ENCODE measurements at regions not wholly inside any gene's neighbourhood (a gene's known extent, or its start where the extent isn't known, plus 50 kb on each side); places are given as distances from the start of the nearest gene placed in this dataset.
"Not testable (repeated sequence)": the region's sequence is repeated elsewhere in the genome, so short reads cannot be mapped to it uniquely, and the experiment has no call there.

- H3K4me3 Mint-ChIP-seq (ENCODE audit: low read depth) = no peak overlapping the region
- peaks cover 49% of the 10 kb centered on the region for H3K9me3 Mint-ChIP-seq (ENCODE audit: low read depth)
- no peaks in the 10 kb centered on the region for H3K27me3 Mint-ChIP-seq
- H3K36me3 Mint-ChIP-seq (ENCODE audit: insufficient read depth) = peaks cover 1% of the 10 kb centered on the region
- H3K27ac Mint-ChIP-seq = no peak overlapping the region
- H3K4me1 Mint-ChIP-seq (ENCODE audit: low read depth) = no peaks in the 10 kb centered on the region
- TF ChIP-seq CTCF (IDR thresholded peaks at IDR 0.05; ENCODE audit: unreplicated experiment) = no peak
- DNase-seq (ENCODE audit: low spot score, unreplicated experiment) = no peak
Measured at GRCh38 chr14:106657460-106657859, 1131.1 kb downstream of the TMEM121 start.

GRCh38 chr14:106658066-106658860 lies 1131.9 kb downstream of the TMEM121 start:
- H3K27me3 Mint-ChIP-seq; H3K27ac Mint-ChIP-seq; DNase-seq (ENCODE audit: low spot score, unreplicated experiment); H3K36me3 Mint-ChIP-seq (ENCODE audit: insufficient read depth); H3K4me3 Mint-ChIP-seq (ENCODE audit: low read depth); H3K4me1 Mint-ChIP-seq (ENCODE audit: low read depth): not testable (repeated sequence)
- H3K9me3 Mint-ChIP-seq (ENCODE audit: low read depth) = peaks cover 50% of the 10 kb centered on the region

- peaks cover 47% of the 10 kb centered on the region for H3K9me3 Mint-ChIP-seq (ENCODE audit: low read depth)
- H3K27me3 Mint-ChIP-seq; H3K27ac Mint-ChIP-seq; DNase-seq (ENCODE audit: low spot score, unreplicated experiment); H3K36me3 Mint-ChIP-seq (ENCODE audit: insufficient read depth); H3K4me3 Mint-ChIP-seq (ENCODE audit: low read depth); H3K4me1 Mint-ChIP-seq (ENCODE audit: low read depth): not testable (repeated sequence)
Measured at GRCh38 chr14:106661561-106661960, 1135.2 kb downstream of the TMEM121 start.

DNA sequence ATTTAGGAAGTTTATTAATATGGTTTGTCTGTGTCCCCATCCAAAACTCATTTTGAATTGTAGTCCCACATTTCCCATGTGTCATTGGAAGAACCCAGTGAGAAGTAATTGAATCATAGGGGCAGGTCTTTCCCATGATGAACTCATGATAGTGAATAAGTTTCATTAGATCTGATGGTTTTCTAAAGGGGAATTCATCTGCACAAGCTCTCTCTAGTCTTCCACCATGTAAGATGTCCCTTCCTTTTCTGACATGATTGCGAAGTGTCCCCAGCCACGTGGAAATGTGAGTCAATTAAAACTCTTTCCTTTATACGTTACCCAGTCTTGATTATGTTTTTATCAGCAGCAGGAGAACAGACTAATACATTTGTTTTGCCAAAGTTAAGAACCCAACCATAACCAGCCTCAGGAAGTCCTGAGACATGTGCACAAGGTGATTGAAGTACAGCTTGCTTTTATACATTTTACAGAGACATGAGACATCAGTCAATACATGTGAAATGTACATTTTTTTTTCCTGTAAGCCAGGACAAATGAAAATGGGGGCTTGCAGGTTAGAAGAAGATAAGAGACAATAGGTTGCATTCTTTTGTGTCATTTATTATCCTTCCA lies 1136.7 kb downstream of the TMEM121 start:
- no peak for DNase-seq (ENCODE audit: low spot score, unreplicated experiment)
- TF ChIP-seq CTCF (IDR thresholded peaks at IDR 0.05; ENCODE audit: unreplicated experiment) = no peak
- no peaks in the 10 kb centered on the region for H3K36me3 Mint-ChIP-seq (ENCODE audit: insufficient read depth)

GRCh38 chr14:106663805-106664410 lies 1137.5 kb downstream of the TMEM121 start:
- DNase-seq (ENCODE audit: low spot score, unreplicated experiment); H3K4me1 Mint-ChIP-seq (ENCODE audit: low read depth); H3K27me3 Mint-ChIP-seq; H3K36me3 Mint-ChIP-seq (ENCODE audit: insufficient read depth); H3K4me3 Mint-ChIP-seq (ENCODE audit: low read depth); H3K27ac Mint-ChIP-seq: not testable (repeated sequence)
- H3K9me3 Mint-ChIP-seq (ENCODE audit: low read depth) = peaks cover 53% of the 10 kb centered on the region
- TF ChIP-seq CTCF (IDR thresholded peaks at IDR 0.05; ENCODE audit: unreplicated experiment) = peak; percentile 9

More for the DNA sequence above, 1136.7 kb downstream of the TMEM121 start:
- H3K9me3 Mint-ChIP-seq (ENCODE audit: low read depth) = peaks cover 50% of the 10 kb centered on the region
- H3K27me3 Mint-ChIP-seq = no peaks in the 10 kb centered on the region
- no peak overlapping the region for H3K4me3 Mint-ChIP-seq (ENCODE audit: low read depth)
- H3K4me1 Mint-ChIP-seq (ENCODE audit: low read depth) = no peaks in the 10 kb centered on the region
- H3K27ac Mint-ChIP-seq = no peak overlapping the region

DNA sequence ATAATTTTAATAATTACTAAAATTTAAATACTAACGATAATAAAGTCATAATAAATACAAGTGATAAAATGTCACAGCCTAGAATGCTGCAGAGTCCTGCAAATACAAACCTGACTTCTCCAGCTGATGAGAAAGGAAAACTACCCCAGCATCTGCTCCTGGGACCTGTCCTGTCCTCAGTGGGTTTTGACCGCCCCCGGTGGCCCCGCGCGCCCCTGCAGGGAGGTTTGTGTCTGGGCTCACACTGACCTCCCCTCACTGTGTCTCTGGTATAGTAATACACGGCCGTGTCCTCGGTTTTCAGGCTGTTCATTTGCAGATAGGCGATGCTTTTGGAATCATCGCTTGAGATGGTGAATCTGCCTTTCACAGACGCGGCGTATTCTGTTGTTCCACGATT lies 1139.4 kb downstream of the TMEM121 start:
- Mint-ChIP-seq H3K27me3 (no peaks in the 10 kb centered on the region), H3K9me3 (ENCODE audit: low read depth) (peaks cover 49% of the 10 kb centered on the region), H3K4me3 (ENCODE audit: low read depth) (no peak overlapping the region), H3K27ac (no peak overlapping the region), H3K4me1 (ENCODE audit: low read depth) (no peaks in the 10 kb centered on the region), H3K36me3 (ENCODE audit: insufficient read depth) (no peaks in the 10 kb centered on the region)
- no peak for DNase-seq (ENCODE audit: low spot score, unreplicated experiment)
- TF ChIP-seq CTCF (IDR thresholded peaks at IDR 0.05; ENCODE audit: unreplicated experiment) = no peak

All from progenitor cell of endocrine pancreas (in vitro differentiated cells).